Neural cell (in vitro differentiated cells): ENCODE measurements at regions not wholly inside any gene's neighbourhood (a gene's known extent, or its start where the extent isn't known, plus 50 kb on each side); places are given as distances from the start of the nearest gene placed in this dataset.

Experiments used
- H2AFZ ChIP-seq: fragments of 200-600, 300-800 bp; sonication (generic), shearing (Covaris generic); 2 replicates; pipeline ENCODE4 v1.6.0; 2014; ENCODE audit warnings: low read depth, mild to moderate bottlenecking, antibody characterized with exemption, low read length, moderate library complexity
- H3F3A ChIP-seq: fragments of 200-600 bp; shearing (Covaris generic); 2 replicates; pipeline ENCODE4 v1.6.1; 2016; ENCODE audit warnings: mild to moderate bottlenecking, moderate library complexity, mixed read lengths, antibody characterized with exemption, low read length; ENCODE audit not compliant: insufficient read depth, poor library complexity, severe bottlenecking
- H3K27ac ChIP-seq: fragments of 200-600, 300-800 bp; sonication (generic), shearing (Covaris generic); 2 replicates; pipeline ENCODE4 v1.5.1; 2014; ENCODE audit warnings: mild to moderate bottlenecking, low read length, moderate library complexity
- H3K27me3 ChIP-seq: fragments of 300-800, 200-600 bp; sonication (generic), shearing (Covaris generic); 2 replicates; pipeline ENCODE4 v1.6.0; 2014; ENCODE audit warnings: mild to moderate bottlenecking, low read depth, low read length, moderate library complexity; ENCODE audit not compliant: insufficient read depth
- H3K36me3 ChIP-seq: fragments of 300-800, 200-600 bp; sonication (generic), shearing (Covaris generic); 2 replicates; pipeline ENCODE4 v1.5.1; 2014; ENCODE audit warnings: mild to moderate bottlenecking, antibody characterized with exemption, low read length, moderate library complexity; ENCODE audit not compliant: insufficient read depth
- H3K4me2 ChIP-seq: fragments of 300-800, 200-600 bp; sonication (generic), shearing (Covaris generic); 2 replicates; pipeline ENCODE4 v1.6.0; 2014; ENCODE audit warnings: mild to moderate bottlenecking, low read length
- H3K4me3 ChIP-seq: fragments of 300-800, 200-600 bp; sonication (generic), shearing (Covaris generic); 2 replicates; pipeline ENCODE4 v1.5.1; 2014; ENCODE audit warnings: mild to moderate bottlenecking, low read length, moderate library complexity
- H3K79me2 ChIP-seq: fragments of 200-600 bp; shearing (Covaris generic); replicated peaks from 2 replicates; pipeline ENCODE4 v1.6.0; 2014; ENCODE audit warnings: mild to moderate bottlenecking, low read length, moderate library complexity; ENCODE audit not compliant: insufficient read depth
- H3K9ac ChIP-seq: fragments of 300-800, 200-600 bp; sonication (generic), shearing (Covaris generic); 2 replicates; pipeline ENCODE4 v1.6.1; 2016; ENCODE audit warnings: mild to moderate bottlenecking, low read length, mixed read lengths
- H3K9me2 ChIP-seq: fragments of 200-600 bp; shearing (Covaris generic); 2 replicates; pipeline ENCODE4 v1.6.1; 2016; ENCODE audit warnings: mild to moderate bottlenecking, low read length, mixed read lengths; ENCODE audit not compliant: insufficient read depth
- H3K9me3 ChIP-seq: fragments of 200-600, 300-800 bp; sonication (generic), shearing (Covaris generic); 2 replicates; pipeline ENCODE4 v1.6.1; 2016; ENCODE audit warnings: mild to moderate bottlenecking, mixed run types, low read length, moderate library complexity, mixed read lengths
- H4K20me1 ChIP-seq: fragments of 200-600 bp; shearing (Covaris generic); 2 replicates; pipeline ENCODE4 v1.6.1; 2016; ENCODE audit warnings: mild to moderate bottlenecking, mixed run types; ENCODE audit not compliant: insufficient read depth
- CTCF ChIP-seq: fragments of 450-650 bp; IDR thresholded peaks from 2 replicates; pipeline ENCODE4 v1.5.1; 2014; ENCODE audit warnings: antibody characterized with exemption, mild to moderate bottlenecking, moderate library complexity; ENCODE audit not compliant: poor library complexity, severe bottlenecking
- EP300 ChIP-seq: fragments of 450-650 bp; conservative IDR thresholded peaks from 2 replicates; pipeline ENCODE4 v1.6.1; 2014; ENCODE audit warnings: antibody characterized with exemption, mild to moderate bottlenecking, moderate library complexity; ENCODE audit not compliant: poor library complexity, severe bottlenecking
- EZH2 ChIP-seq: fragments of 200-600, 300-800 bp; shearing (Covaris generic), sonication (generic); IDR thresholded peaks from 2 replicates; pipeline ENCODE4 v1.6.1; 2014; ENCODE audit warnings: antibody characterized with exemption, low read length, borderline replicate concordance, mild to moderate bottlenecking; ENCODE audit not compliant: insufficient read depth, poor library complexity, severe bottlenecking
- MXI1 ChIP-seq: fragments of 450-650 bp; conservative IDR thresholded peaks from 2 replicates; pipeline ENCODE4 v1.6.1; 2014; ENCODE audit warnings: antibody characterized with exemption, mild to moderate bottlenecking; ENCODE audit not compliant: poor library complexity, severe bottlenecking
- POLR2AphosphoS5 ChIP-seq: IDR thresholded peaks from 2 replicates; pipeline ENCODE4 v1.6.1; 2012
- RAD21 ChIP-seq: fragments of 450-650 bp; conservative IDR thresholded peaks from 2 replicates; pipeline ENCODE4 v1.6.1; 2014; ENCODE audit warnings: antibody characterized with exemption, mild to moderate bottlenecking, moderate library complexity
- REST ChIP-seq: IDR thresholded peaks from 2 replicates; pipeline ENCODE4 v1.6.1; 2012; ENCODE audit warnings: borderline replicate concordance
- SMC3 ChIP-seq: fragments of 450-650 bp; conservative IDR thresholded peaks from 2 replicates; pipeline ENCODE4 v1.6.1; 2014; ENCODE audit warnings: antibody characterized with exemption, mild to moderate bottlenecking, moderate library complexity; ENCODE audit not compliant: poor library complexity
- TAF1 ChIP-seq: IDR thresholded peaks from 2 replicates; pipeline ENCODE4 v1.6.1; 2012; ENCODE audit warnings: low read depth

GRCh38 chr17:53420035-53420641 lies 402.6 kb upstream of the KIF2B start:
- Histone ChIP-seq H4K20me1 (no peaks in the 10 kb centered on the region), H3K4me3 (no peak overlapping the region), H3K36me3 (no peaks in the 10 kb centered on the region), H3F3A (no peaks in the 10 kb centered on the region), H2AFZ (no peak overlapping the region), H3K4me2 (no peak overlapping the region), H3K27me3 (no peaks in the 10 kb centered on the region), H3K9ac (no peak overlapping the region), H3K27ac (no peak overlapping the region), H3K9me2 (no peaks in the 10 kb centered on the region), H3K9me3 (no peaks in the 10 kb centered on the region), H3K79me2 (no peaks in the 10 kb centered on the region)
- no peak for TF ChIP-seq EZH2
- TF ChIP-seq REST = no peak
- no peak for TF ChIP-seq POLR2AphosphoS5
- no peak for TF ChIP-seq SMC3
- TF ChIP-seq TAF1 = no peak
- no peak for TF ChIP-seq CTCF
- no peak for TF ChIP-seq MXI1
- TF ChIP-seq EP300 = no peak
- TF ChIP-seq RAD21 = no peak

- Histone ChIP-seq H4K20me1 (no peaks in the 10 kb centered on the region), H3K27ac (no peak overlapping the region), H3K4me2 (no peak overlapping the region), H3K9ac (no peak overlapping the region), H3K9me3 (no peaks in the 10 kb centered on the region), H3K27me3 (no peaks in the 10 kb centered on the region), H2AFZ (no peak overlapping the region), H3K79me2 (no peaks in the 10 kb centered on the region), H3K36me3 (no peaks in the 10 kb centered on the region), H3K9me2 (no peaks in the 10 kb centered on the region), H3F3A (no peaks in the 10 kb centered on the region), H3K4me3 (no peak overlapping the region)
- TF ChIP-seq TAF1 (no peak), CTCF (no peak), MXI1 (no peak), SMC3 (no peak), RAD21 (no peak), EP300 (no peak), EZH2 (no peak), POLR2AphosphoS5 (no peak), REST (no peak)
Observed at GRCh38 chr17:53409588-53409987, 413.1 kb upstream of the KIF2B start.
